ENCODE measurements at regions not wholly inside any gene's neighbourhood (a gene's known extent, or its start where the extent isn't known, plus 50 kb on each side); places are given as distances from the start of the nearest gene placed in this dataset.

DNA sequence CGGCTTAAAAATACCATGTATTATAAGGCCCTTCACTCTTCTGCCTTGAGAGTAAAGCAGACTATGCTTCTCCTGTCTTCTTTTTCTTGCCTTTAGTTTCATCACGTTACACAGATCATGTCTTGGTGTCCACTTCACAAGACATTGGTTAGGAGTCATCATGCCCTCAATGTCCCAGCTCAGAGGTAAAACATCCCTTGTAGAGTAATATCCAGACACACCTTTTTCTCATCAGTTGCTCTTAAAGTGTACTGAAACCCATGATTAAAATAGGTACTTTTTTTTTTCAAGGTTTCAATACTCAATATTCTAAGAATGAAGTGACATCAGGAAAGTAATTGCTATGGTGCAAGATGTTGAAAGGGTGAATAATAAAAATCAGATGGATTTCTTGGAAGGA is 267.8 kb downstream of the PMP22 start:
- H3K36me3 ChIP-seq: no peaks in the 10 kb centered on the region
- H3K4me3 ChIP-seq: no peak overlapping the region
- no peaks in the 10 kb centered on the region for H3K9me3 ChIP-seq
- no peak overlapping the region for H3K27ac ChIP-seq
- TF ChIP-seq Cebpa-rat (IDR thresholded peaks at IDR 0.05): no peak
- no peaks in the 10 kb centered on the region for H3K27me3 ChIP-seq
- no peak overlapping the region for H3K4me2 ChIP-seq
- no peaks in the 10 kb centered on the region for H4K20me1 ChIP-seq
- no peaks in the 10 kb centered on the region for H3K4me1 ChIP-seq
- H3K9ac ChIP-seq: no peak overlapping the region

DNA sequence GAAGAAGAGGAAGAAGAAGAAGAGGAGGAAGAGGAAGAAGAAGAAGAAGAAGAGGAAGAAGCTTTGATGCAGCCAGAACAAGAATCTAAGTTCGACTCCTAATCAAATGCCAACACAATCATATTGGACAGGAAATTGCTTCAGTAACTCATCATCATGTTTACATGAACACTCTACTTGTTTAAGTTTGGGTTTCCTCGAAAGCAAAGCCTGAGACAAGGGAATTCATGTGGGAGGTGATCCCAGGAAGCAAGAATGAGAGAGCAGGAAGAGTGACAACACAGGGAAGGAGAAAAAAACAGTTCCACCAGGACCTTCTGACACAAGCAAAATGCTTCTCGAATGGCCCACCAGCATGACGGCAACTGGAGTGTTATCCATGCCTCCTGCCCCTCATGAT is 279.0 kb downstream of the PMP22 start:
- Histone ChIP-seq H3K4me1 (no peaks in the 10 kb centered on the region), H3K4me3 (no peak overlapping the region), H3K9me3 (no peaks in the 10 kb centered on the region), H3K36me3 (no peaks in the 10 kb centered on the region), H4K20me1 (no peaks in the 10 kb centered on the region), H3K27me3 (no peaks in the 10 kb centered on the region), H3K27ac (no peak overlapping the region), H3K9ac (no peak overlapping the region), H3K4me2 (no peak overlapping the region)
- TF ChIP-seq Cebpa-rat (IDR thresholded peaks at IDR 0.05): no peak

DNA sequence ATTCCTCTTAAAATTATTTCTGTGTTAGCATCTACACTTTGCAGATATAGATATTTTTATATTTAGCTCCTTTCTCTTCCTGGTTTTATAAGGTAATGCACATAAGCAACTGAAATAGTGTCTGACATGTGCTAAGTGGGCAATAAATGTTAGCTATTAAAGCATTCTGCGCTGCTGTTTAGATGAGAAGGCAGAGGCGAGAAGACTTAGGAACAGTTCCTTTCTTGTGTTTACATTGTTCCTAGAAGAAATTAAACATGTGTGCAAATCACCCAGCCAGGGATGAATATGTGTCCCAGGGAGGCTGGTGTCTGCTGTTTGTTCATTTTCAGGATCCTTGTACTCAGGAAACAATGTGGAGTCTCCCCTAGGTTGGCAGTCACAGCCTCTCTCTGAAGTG is 292.3 kb downstream of the PMP22 start:
- Histone ChIP-seq H3K4me2 (no peak overlapping the region), H4K20me1 (no peaks in the 10 kb centered on the region)
- TF ChIP-seq Cebpa-rat (IDR thresholded peaks at IDR 0.05): no peak

DNA sequence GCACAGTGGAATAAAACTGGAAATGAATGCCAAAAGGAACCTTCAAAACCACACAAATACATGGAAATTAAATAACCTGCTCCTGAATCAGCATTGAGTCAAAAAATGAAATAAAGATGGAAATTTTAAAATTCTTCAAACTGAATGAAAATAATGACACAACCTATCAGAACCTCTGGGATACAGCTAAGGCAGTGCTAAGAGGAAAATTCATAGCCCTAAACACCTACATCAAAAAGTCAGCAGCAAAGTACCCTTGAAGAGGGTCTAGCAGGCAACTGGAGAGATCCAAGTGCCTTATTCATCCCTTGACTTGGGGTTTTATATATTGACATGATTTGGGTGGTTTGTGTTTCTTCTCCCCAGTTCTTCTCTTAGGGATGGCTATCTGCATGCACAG is 294.1 kb downstream of the PMP22 start:
- no peak for TF ChIP-seq Cebpa-rat (IDR thresholded peaks at IDR 0.05)
- Histone ChIP-seq H3K4me3 (no peak overlapping the region), H3K36me3 (no peaks in the 10 kb centered on the region), H3K9ac (no peak overlapping the region), H3K4me2 (no peak overlapping the region), H3K27ac (no peak overlapping the region), H3K4me1 (peaks cover 9% of the 10 kb centered on the region), H4K20me1 (no peaks in the 10 kb centered on the region), H3K27me3 (no peaks in the 10 kb centered on the region), H3K9me3 (peaks cover 21% of the 10 kb centered on the region)

More for the DNA sequence above, 292.3 kb downstream of the PMP22 start:
- Histone ChIP-seq H3K4me1 (peaks cover 9% of the 10 kb centered on the region), H3K27ac (no peak overlapping the region), H3K27me3 (no peaks in the 10 kb centered on the region), H3K9ac (no peak overlapping the region), H3K4me3 (no peak overlapping the region), H3K36me3 (no peaks in the 10 kb centered on the region), H3K9me3 (peaks cover 21% of the 10 kb centered on the region)

DNA sequence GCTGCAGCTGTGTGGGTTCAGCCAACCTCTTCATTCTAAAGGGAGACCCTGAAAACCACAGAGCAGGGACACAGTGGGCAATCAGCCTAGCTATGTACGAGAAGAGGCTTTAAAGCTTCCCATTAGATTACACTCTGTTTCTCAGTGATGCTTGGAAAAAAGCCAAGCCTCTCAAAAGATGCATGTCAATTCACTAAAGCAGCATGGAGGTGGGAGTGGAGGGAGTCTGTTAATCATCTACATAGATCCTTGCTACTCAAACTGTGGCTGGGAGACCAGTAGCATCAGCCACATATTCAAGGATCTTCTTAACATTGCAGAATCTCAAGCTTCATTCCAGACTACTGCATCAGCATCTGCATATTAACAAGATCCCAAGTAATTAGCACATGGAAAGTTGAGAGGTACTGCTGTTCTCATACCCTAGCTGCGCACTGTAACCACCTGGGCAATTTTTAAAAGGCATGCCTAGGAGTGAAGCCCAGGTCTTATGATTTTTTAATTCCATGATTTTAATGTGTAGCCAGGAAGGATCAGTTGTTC is 305.9 kb downstream of the PMP22 start:
- Histone ChIP-seq H3K9ac (no peak overlapping the region), H3K9me3 (0 out of 2 replicates have a peak, but pooled peaks cover 6% of the 10 kb centered on the region), H3K4me3 (no peak overlapping the region), H3K4me2 (no peak overlapping the region), H3K4me1 (no peaks in the 10 kb centered on the region), H3K36me3 (no peaks in the 10 kb centered on the region), H3K27ac (no peak overlapping the region), H4K20me1 (no peaks in the 10 kb centered on the region), H3K27me3 (no peaks in the 10 kb centered on the region)
- TF ChIP-seq Cebpa-rat (IDR thresholded peaks at IDR 0.05): no peak

DNA sequence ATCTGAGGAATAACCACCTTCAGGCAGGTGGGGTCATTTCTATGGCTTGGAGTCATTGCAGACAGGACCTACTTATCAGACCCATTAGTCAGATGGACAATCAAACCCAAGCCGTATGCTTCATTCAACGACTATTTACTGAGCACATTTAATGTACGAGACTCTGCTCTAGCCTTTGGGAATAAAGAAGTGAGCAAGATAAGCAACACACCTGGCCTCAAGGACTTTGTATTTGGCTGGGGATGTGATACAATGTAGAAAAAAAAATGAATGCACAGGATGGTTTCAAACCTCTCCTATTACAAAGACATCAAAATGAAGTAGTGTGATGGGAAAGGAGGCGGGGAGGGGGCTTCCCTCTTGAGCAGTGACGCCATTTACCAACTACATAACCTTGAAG is 311.7 kb downstream of the PMP22 start:
- Histone ChIP-seq H4K20me1 (no peaks in the 10 kb centered on the region), H3K4me3 (no peak overlapping the region), H3K36me3 (no peaks in the 10 kb centered on the region), H3K4me1 (peaks cover 6% of the 10 kb centered on the region; the same call in 1 of the 2 replicates), H3K27me3 (no peaks in the 10 kb centered on the region), H3K9ac (no peak overlapping the region), H3K4me2 (no peak overlapping the region), H3K9me3 (0 out of 2 replicates have a peak, but pooled peaks cover 4% of the 10 kb centered on the region), H3K27ac (no peak overlapping the region)
- no peak for TF ChIP-seq Cebpa-rat (IDR thresholded peaks at IDR 0.05)

DNA sequence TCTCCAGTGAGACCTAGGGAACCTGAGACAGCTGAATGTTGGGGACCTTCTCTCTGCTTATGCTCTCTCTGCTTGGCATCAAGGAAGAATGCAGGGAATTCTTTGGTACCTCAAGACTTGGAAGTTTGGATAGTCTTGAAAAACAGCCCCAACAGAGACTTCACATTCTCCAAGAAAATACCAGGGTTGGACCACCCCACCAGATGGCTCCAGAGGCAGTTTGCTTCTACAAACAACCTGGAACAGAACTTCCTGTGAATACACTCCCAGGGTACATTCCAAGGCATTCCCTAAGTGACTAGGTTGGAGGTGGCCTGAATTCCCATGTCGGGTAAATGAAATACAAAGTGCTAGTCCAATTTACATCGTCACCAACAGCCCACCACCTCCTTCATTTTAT is 314.4 kb downstream of the PMP22 start:
- no peak overlapping the region for H3K4me3 ChIP-seq
- peaks cover 6% of the 10 kb centered on the region; the same call in 1 of the 2 replicates for H3K4me1 ChIP-seq
- no peak for TF ChIP-seq Cebpa-rat (IDR thresholded peaks at IDR 0.05)
- no peak overlapping the region for H3K4me2 ChIP-seq
- H3K9me3 ChIP-seq: 0 out of 2 replicates have a peak, but pooled peaks cover 4% of the 10 kb centered on the region
- no peaks in the 10 kb centered on the region for H4K20me1 ChIP-seq
- no peaks in the 10 kb centered on the region for H3K27me3 ChIP-seq
- no peak overlapping the region for H3K27ac ChIP-seq
- no peak overlapping the region for H3K9ac ChIP-seq
- no peaks in the 10 kb centered on the region for H3K36me3 ChIP-seq

DNA sequence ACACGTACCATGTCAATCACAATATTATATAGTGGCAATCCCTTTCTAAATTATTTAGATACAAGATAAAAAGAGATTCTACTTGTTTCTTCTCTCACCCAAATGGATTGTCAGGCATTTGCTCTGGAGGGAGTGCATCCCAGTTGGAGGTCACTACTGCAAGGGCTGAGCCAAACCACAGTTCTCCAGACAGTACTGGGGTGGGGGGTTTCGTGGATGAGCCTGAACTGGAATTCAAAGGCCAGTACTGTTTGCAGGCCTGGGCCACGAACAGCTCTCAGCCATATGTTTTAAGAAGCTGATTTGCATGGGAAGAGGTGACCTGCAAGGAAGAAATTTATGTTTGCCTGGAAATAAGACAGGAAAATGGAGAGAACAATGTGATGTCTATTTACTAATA is 314.9 kb downstream of the PMP22 start:
- H3K27me3 ChIP-seq: no peaks in the 10 kb centered on the region
- H3K9me3 ChIP-seq: 0 out of 2 replicates have a peak, but pooled peaks cover 4% of the 10 kb centered on the region
- TF ChIP-seq Cebpa-rat (IDR thresholded peaks at IDR 0.05): no peak
- H3K4me1 ChIP-seq: peaks cover 6% of the 10 kb centered on the region; the same call in 1 of the 2 replicates
- H4K20me1 ChIP-seq: no peaks in the 10 kb centered on the region
- H3K27ac ChIP-seq: no peak overlapping the region
- H3K4me2 ChIP-seq: no peak overlapping the region
- H3K36me3 ChIP-seq: no peaks in the 10 kb centered on the region
- no peak overlapping the region for H3K4me3 ChIP-seq
- H3K9ac ChIP-seq: no peak overlapping the region

DNA sequence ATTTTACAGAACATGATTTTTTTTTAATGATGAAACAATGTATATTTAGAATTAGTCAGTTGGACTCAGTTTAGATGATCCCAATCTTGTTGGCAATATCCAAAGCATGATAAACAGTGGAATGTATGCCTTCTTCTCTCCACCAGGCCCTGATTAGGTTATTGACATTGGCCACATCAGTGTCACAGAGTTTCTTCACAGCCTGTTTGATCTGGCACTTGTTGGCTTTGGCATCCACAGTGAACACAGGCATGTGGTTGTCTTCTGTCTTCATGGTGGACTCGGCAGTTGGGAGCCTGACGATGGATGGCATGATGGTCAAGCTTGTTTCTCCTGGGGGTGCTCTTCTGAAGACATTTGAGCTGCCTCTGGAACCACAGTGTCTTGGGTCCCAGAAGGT is 317.5 kb downstream of the PMP22 start:
- no peaks in the 10 kb centered on the region for H3K27me3 ChIP-seq
- no peaks in the 10 kb centered on the region for H3K9me3 ChIP-seq
- no peaks in the 10 kb centered on the region for H3K36me3 ChIP-seq
- H3K4me1 ChIP-seq: peaks cover 6% of the 10 kb centered on the region; the same call in 1 of the 2 replicates
- no peaks in the 10 kb centered on the region for H4K20me1 ChIP-seq
- no peak overlapping the region for H3K27ac ChIP-seq
- TF ChIP-seq Cebpa-rat (IDR thresholded peaks at IDR 0.05): no peak
- H3K4me2 ChIP-seq: no peak overlapping the region
- H3K9ac ChIP-seq: no peak overlapping the region
- no peak overlapping the region for H3K4me3 ChIP-seq

DNA sequence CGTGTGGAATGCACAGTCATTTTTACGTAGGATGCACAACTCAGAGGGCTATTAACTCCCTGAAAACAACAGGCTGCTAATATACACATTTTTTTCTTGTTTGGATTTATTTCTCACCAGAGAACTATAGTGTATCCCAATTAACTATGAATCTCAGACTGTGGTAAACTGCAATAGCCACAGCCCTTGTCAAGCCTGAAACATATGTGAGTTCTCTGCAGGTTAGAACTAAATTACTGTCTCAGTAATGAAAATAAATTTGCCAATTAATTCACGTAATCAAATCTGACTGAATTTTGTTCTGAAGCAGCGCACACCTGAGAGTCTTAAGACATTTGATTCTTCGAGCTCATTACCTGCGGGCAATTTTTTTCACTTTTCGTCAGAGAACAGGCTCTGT is 318.6 kb downstream of the PMP22 start:
- no peak for TF ChIP-seq Cebpa-rat (IDR thresholded peaks at IDR 0.05)

More for the DNA sequence above, 318.6 kb downstream of the PMP22 start:
- Histone ChIP-seq H3K4me1 (no peaks in the 10 kb centered on the region), H3K4me3 (no peak overlapping the region), H3K9me3 (no peaks in the 10 kb centered on the region), H3K36me3 (no peaks in the 10 kb centered on the region), H3K27me3 (no peaks in the 10 kb centered on the region), H3K27ac (no peak overlapping the region), H3K4me2 (no peak overlapping the region), H3K9ac (no peak overlapping the region), H4K20me1 (no peaks in the 10 kb centered on the region)
